ENCODE measurements at regions not wholly inside any gene's neighbourhood (a gene's known extent, or its start where the extent isn't known, plus 50 kb on each side); places are given as distances from the start of the nearest gene placed in this dataset.
A peak's percentile ranks its signal among the peaks of the same experiment; 100 is the strongest.

DNA sequence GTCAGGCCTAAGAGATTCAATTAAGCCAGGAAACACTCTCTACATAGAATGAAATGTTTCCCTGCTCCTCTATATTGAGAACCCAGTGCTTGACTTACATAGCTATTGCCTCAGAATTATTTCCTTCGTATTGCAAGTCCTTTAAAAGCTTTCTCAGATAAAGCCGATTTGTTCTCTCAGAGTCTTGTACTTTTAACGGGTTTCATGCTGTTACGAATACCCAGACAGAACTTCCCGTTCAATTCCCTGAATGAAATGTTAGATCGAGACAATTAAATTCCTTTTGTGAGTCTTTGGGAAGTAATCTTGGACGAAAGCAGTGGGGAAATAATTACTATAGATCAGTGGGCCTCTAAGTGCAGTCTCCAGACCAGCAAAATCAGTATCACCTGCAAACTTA, 102.8 kb upstream of the CHL1 start:
- Histone ChIP-seq H3K36me3 (no peaks in the 10 kb centered on the region), H3K27me3 (no peaks in the 10 kb centered on the region), H3K4me3 (no peak overlapping the region), H3K9me3 (no peaks in the 10 kb centered on the region), H3K27ac (peak overlapping the region in 3 of 4 donors; percentile 1 to 4 (median 2)), H3K4me1 (peaks cover 0 to 9% (median 0%) of the 10 kb centered on the region in 4 donors)
- DNase-seq (ENCODE audit: low spot score in 2 of 2) = no peak
- TF ChIP-seq POLR2A (IDR thresholded peaks at IDR 0.05) (no peak), EP300 (IDR thresholded peaks at IDR 0.05) (no peak)
- TF ChIP-seq, protein P1, sequence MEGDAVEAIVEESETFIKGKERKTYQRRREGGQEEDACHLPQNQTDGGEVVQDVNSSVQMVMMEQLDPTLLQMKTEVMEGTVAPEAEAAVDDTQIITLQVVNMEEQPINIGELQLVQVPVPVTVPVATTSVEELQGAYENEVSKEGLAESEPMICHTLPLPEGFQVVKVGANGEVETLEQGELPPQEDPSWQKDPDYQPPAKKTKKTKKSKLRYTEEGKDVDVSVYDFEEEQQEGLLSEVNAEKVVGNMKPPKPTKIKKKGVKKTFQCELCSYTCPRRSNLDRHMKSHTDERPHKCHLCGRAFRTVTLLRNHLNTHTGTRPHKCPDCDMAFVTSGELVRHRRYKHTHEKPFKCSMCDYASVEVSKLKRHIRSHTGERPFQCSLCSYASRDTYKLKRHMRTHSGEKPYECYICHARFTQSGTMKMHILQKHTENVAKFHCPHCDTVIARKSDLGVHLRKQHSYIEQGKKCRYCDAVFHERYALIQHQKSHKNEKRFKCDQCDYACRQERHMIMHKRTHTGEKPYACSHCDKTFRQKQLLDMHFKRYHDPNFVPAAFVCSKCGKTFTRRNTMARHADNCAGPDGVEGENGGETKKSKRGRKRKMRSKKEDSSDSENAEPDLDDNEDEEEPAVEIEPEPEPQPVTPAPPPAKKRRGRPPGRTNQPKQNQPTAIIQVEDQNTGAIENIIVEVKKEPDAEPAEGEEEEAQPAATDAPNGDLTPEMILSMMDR (IDR thresholded peaks at IDR 0.05) = no peak
- WGBS, 2 donors = 49 to 50% methylated on average over 7 of the region's 7 CpGs

DNA sequence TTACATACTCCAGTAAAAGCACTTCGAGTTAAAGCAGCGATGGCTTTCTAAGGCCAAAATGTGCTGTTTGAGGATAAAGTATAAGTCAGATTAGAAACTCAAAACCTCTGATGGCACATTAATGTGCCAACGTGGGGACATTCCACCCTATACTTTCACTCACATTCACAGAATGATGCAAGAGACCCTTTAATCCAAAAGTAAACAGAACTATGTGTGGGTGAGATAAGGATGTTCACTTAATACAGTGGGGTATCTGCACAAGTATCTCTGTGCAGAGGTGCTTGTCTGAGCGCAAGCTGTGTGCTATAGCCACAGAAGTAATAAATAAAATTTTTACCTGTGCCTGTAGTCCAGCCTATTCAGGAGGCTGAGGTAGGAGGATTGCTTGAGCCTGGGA, 100.3 kb upstream of the CHL1 start:
- Histone ChIP-seq H3K27me3 (no peaks in the 10 kb centered on the region), H3K27ac (no peak overlapping the region), H3K36me3 (no peaks in the 10 kb centered on the region), H3K9me3 (no peaks in the 10 kb centered on the region), H3K4me3 (no peak overlapping the region), H3K4me1 (peaks cover 0 to 15% (median 0%) of the 10 kb centered on the region in 4 donors)
- WGBS, 2 donors = 80 to 86% methylated on average over 4 of the region's 4 CpGs
- DNase-seq (ENCODE audit: low spot score in 2 of 2) = no peak
- no peak for TF ChIP-seq EP300 (IDR thresholded peaks at IDR 0.05)
- no peak for TF ChIP-seq POLR2A (IDR thresholded peaks at IDR 0.05)
- TF ChIP-seq, protein P1 (IDR thresholded peaks at IDR 0.05) = no peak

DNA sequence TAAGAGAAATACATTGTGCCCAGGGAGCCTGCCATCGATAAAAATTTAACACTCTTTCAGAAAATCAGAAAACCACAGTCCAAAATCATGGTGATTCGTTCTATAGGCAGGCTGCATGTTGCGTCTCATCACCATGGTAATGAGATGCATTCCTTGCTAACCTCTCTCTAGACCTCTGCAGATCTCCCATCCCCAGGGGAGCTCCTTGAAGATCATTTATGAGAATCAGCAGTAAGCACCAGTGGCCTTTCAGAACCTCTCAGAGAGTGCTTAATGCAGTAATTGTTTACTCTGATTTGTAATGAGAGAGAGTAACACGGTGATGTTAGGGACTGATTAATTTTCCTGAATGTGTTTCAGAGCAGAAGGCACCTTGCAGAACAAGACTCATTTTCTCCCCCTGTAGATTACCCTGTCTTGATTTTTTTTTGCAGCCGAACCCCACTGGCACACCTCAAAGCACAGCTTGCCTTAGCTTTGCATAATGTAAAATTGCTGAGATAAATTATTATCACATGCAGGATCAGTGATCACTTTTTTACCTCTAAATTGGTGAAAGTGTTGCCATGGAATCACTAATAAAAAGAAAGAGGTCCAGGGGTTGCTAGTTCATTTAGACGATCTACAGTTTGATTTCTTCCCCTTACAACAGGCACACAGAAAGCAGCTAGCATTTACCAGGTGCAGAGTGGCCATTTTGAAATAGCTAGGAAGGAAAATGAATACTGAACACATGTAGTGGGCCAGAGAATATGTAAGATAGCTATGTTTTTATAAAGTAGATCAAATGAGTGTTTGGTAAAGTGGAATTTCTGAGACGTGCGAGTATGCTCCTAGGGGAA, 98.9 kb upstream of the CHL1 start:
- Histone ChIP-seq H3K9me3 (no peaks in the 10 kb centered on the region), H3K36me3 (no peaks in the 10 kb centered on the region), H3K4me1 (peaks cover 0 to 15% (median 0%) of the 10 kb centered on the region in 4 donors), H3K4me3 (no peak overlapping the region), H3K27ac (no peak overlapping the region), H3K27me3 (no peaks in the 10 kb centered on the region)
- TF ChIP-seq POLR2A (IDR thresholded peaks at IDR 0.05) (no peak), EP300 (IDR thresholded peaks at IDR 0.05) (no peak)
- TF ChIP-seq, protein P1 (IDR thresholded peaks at IDR 0.05) = no peak
- no peak for DNase-seq (ENCODE audit: low spot score in 2 of 2)
- WGBS, 2 donors = 54 to 55% methylated on average over 8 of the region's 8 CpGs

DNA sequence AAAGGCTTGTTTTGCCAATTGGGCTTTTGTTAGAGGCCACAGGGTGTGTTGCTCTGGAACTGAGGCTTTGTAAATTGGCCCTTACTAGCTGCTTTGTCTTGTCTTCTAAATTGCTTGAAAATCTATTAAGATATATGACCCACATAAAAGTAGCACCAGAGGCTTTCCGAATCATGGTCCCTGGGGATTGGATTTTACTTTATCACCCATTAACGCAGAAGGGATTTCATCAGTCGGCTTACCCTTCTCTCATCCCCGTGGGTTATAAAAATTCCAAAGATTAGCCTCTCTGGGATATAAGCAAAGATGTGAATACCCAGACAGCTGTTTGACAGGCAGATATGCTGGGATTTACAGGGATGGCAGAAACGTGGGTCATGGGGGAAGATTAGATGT, 98.3 kb upstream of the CHL1 start:
- H3K27me3 ChIP-seq = no peaks in the 10 kb centered on the region
- H3K9me3 ChIP-seq = no peaks in the 10 kb centered on the region
- no peaks in the 10 kb centered on the region for H3K36me3 ChIP-seq
- no peak for TF ChIP-seq POLR2A (IDR thresholded peaks at IDR 0.05)
- no peak for TF ChIP-seq EP300 (IDR thresholded peaks at IDR 0.05)
- TF ChIP-seq, protein P1 (IDR thresholded peaks at IDR 0.05) = no peak
- H3K27ac ChIP-seq = no peak overlapping the region
- H3K4me3 ChIP-seq = no peak overlapping the region
- DNase-seq (ENCODE audit: low spot score in 2 of 2) = no peak
- WGBS, 2 donors = 46 to 56% methylated on average over 5 of the region's 5 CpGs
- H3K4me1 ChIP-seq = peaks cover 0 to 15% (median 0%) of the 10 kb centered on the region in 4 donors

DNA sequence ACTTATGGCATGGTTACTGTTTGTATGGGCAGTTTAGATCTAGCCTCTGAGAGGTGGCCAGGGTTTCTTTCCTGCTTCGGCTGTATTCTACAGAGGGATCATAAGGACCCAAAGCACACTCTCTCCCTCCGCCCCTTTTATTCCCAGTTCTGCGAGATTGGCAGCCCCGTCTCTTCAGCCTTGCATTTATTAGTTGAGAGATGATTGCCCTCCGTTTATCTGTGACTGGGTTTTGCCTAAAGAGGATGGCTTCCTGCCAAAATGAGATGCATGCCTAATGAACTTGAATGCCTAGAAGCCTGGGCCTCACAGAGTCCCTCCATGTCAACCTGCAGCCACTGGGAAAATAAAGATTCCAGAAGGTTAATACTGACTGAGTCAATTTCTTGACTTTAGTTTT, 97.1 kb upstream of the CHL1 start:
- Histone ChIP-seq H3K4me1 (peaks cover 0 to 15% (median 0%) of the 10 kb centered on the region in 4 donors), H3K27me3 (no peaks in the 10 kb centered on the region), H3K36me3 (no peaks in the 10 kb centered on the region), H3K9me3 (no peaks in the 10 kb centered on the region), H3K4me3 (no peak overlapping the region), H3K27ac (peak overlapping the region in 1 of 4 donors; percentile 23)
- TF ChIP-seq POLR2A (IDR thresholded peaks at IDR 0.05) (no peak), EP300 (IDR thresholded peaks at IDR 0.05) (no peak)
- TF ChIP-seq, protein P1 (IDR thresholded peaks at IDR 0.05) = no peak
- no peak for DNase-seq (ENCODE audit: low spot score in 2 of 2)
- 46 to 50% methylated on average over 5 of the region's 5 CpGs for WGBS, 2 donors
